RWPE1 (cell line): ENCODE measurements at regions not wholly inside any gene's neighbourhood (a gene's known extent, or its start where the extent isn't known, plus 50 kb on each side); places are given as distances from the start of the nearest gene placed in this dataset.

Source experiments
- CTCF ChIA-PET: fragments of 350-600 bp; sonication (Branson Sonifier 250); formaldehyde crosslinking; extraction: SDS; loops from one replicate; lab custom pipeline; 2021; lab: Yijun Ruan, JAX
- POLR2A ChIA-PET: fragments of 400-600 bp; formaldehyde crosslinking; extraction: SDS; loops from one replicate; lab custom pipeline; 2020; ENCODE audit warnings: antibody characterized with exemption; ENCODE audit not compliant: low non-redundant PET; lab: Yijun Ruan, JAX
- DNase-seq: peaks from one replicate; pipeline ENCODE4 v3.0.0; 2012; ENCODE audit warnings: low spot score
- H3K27ac ChIP-seq: fragments of 450-650 bp; 2 replicates; pipeline ENCODE4 v1.5.1; 2017
- CTCF ChIP-seq: fragments of 450-650 bp; conservative IDR thresholded peaks from 2 replicates; pipeline ENCODE4 v1.5.1; 2017; ENCODE audit warnings: low read depth, mild to moderate bottlenecking

DNA sequence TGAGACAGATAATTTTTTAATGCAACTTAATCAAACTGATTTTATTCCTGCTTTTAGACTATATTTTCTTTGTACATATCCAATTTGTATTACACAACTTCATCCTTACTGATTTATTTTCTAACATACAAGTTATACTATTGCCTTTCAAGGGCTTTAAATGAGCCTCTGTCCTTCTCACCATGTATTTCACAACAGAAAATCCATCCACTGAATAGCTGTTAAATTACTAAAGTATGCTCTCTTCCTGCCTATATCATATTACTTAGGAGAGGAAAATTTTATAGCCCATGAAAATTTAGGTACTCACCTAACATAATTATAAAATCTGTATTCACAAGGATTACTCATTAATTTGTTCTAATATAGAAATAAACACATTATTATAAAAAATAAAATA, 528.6 kb downstream of the ANKRD50 start:
- POLR2A ChIA-PET: no interaction called here

GRCh38 chr4:124184792-124185191, 527.7 kb downstream of the ANKRD50 start:
- ChIA-PET CTCF (no interaction called here), POLR2A (no interaction called here)
- H3K27ac ChIP-seq: no peak overlapping the region
- TF ChIP-seq CTCF: no peak
- no peak for DNase-seq

More for the DNA sequence above, 528.6 kb downstream of the ANKRD50 start:
- CTCF ChIA-PET: no interaction called here
- H3K27ac ChIP-seq: no peak overlapping the region
- no peak for DNase-seq
- TF ChIP-seq CTCF: no peak

DNA sequence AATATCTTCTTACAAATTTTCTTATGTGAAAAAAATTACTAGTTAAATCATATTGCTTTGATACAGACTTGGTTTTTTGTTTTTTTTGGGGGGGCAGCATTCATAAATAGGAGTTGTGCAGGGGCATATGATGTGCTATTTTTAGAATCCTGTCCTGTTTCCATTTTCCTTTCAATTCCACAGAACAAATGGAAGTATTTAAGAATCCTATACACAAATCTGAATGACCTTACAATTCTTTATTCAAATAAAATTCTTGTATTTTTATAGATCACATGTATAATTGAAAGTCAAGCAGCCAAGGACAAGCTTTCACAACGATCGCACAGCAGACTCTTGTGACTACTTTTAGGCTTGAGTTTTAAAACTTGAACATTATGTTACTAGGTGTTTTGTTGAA, 523.9 kb downstream of the ANKRD50 start:
- CTCF ChIA-PET: no interaction called here

DNA sequence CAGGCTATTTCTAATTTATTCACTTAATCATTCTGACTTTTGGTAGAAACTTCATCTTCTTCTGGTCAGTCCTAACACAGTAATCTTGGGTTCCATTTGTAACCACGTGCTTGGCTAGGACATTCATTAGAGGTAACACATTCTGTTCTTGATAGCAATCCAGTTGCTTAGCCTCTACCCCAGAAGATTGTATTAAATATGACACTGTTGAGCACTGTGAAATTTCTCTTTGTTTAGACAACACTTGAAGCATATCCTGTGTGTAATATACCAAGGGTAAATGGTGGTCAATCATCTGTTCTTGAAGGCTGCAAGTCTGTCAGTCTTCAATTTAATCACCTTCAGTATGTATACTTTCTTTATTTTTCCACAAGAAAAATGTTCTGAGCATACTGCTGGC, 523.0 kb downstream of the ANKRD50 start:
- no peak for DNase-seq
- no peak for TF ChIP-seq CTCF
- H3K27ac ChIP-seq: no peak overlapping the region
- POLR2A ChIA-PET: no interaction called here
- CTCF ChIA-PET: interaction anchor here (0.7 kb wide), 1 partner anchor 103 kb away, joined by 3 read pairs; no protein-coding TSS in a partner anchor

More for the DNA sequence above, 523.9 kb downstream of the ANKRD50 start:
- TF ChIP-seq CTCF: no peak
- H3K27ac ChIP-seq: no peak overlapping the region
- no peak for DNase-seq
- POLR2A ChIA-PET: no interaction called here

GRCh38 chr4:124191329-124191728, 521.2 kb downstream of the ANKRD50 start:
- no peak for DNase-seq
- TF ChIP-seq CTCF: no peak
- no peak overlapping the region for H3K27ac ChIP-seq
- POLR2A ChIA-PET: no interaction called here
- CTCF ChIA-PET: no interaction called here

DNA sequence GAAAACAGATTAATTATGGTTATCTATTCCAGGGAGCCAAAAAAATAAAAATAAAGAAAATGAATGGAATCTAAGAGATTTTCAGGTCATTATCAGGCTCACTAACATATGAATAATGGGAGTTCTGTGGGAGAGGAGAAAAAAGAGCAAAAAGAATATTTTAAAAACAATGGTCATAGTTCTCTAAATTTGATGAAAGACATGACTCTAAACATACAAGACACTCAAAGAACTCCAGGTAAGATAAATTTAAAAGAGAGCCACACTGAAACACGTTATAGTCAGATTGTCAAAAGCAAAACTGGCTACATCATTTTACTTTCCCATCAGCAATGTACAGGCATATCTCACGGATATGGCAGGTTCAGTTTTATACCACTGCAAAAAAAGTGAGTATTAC, 520.0 kb downstream of the ANKRD50 start:
- TF ChIP-seq CTCF: no peak
- H3K27ac ChIP-seq: no peak overlapping the region
- CTCF ChIA-PET: no interaction called here
- POLR2A ChIA-PET: no interaction called here
- no peak for DNase-seq

DNA sequence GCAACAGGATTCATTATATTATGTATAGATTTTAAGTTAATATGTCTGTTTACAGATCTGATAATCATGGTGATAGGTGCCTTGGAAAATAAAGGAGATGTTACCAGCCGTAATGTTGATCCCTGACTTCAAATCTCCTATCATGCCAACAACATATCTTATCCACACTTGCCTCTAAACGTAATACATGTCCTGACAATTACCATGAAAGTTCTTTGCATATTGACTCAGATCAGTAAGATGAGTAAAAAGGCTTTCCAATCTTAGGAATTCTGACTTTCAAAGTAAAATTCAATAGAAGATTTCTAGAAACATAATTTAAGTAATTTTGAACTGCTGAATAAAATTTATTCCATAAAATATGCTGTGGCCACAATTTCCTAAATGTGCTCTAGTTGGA, 513.3 kb downstream of the ANKRD50 start:
- DNase-seq: no peak
- no peak for TF ChIP-seq CTCF
- CTCF ChIA-PET: no interaction called here
- POLR2A ChIA-PET: no interaction called here
- no peak overlapping the region for H3K27ac ChIP-seq
